Activated CD4-positive, alpha-beta T cell treated with anti-CD3 and anti-CD28 coated beads, Interleukin-2, amount 10 ng/mL, durations not matched to agents 24 days and 14 days (primary cell): ENCODE measurements at regions not wholly inside any gene's neighbourhood (a gene's known extent, or its start where the extent isn't known, plus 50 kb on each side); places are given as distances from the start of the nearest gene placed in this dataset.

Experiments used
- DNase-seq: peaks from one replicate; pipeline ENCODE4 v3.0.0; 2022
- H3K27ac Mint-ChIP-seq: one replicate; pipeline ENCODE4 v1.8.0; 2022; ENCODE audit warnings: mild to moderate bottlenecking, mixed read lengths
- H3K27me3 Mint-ChIP-seq: one replicate; pipeline ENCODE4 v1.8.0; 2022; ENCODE audit warnings: mixed read lengths
- H3K36me3 Mint-ChIP-seq: one replicate; pipeline ENCODE4 v1.8.0; 2022; ENCODE audit warnings: low read depth, mild to moderate bottlenecking, mixed read lengths
- H3K4me1 Mint-ChIP-seq: one replicate; pipeline ENCODE4 v1.8.0; 2021; ENCODE audit warnings: mixed read lengths
- H3K4me3 Mint-ChIP-seq: one replicate; pipeline ENCODE4 v1.8.0; 2022; ENCODE audit warnings: mild to moderate bottlenecking, moderate library complexity, mixed read lengths
- H3K9me3 Mint-ChIP-seq: one replicate; pipeline ENCODE4 v1.8.0; 2021; ENCODE audit warnings: mixed read lengths
- intact Hi-C: fragments of 100-400 bp; cut with micrococcal nuclease; formaldehyde crosslinking; loops from one replicate; pipeline ENCODE4 v1.15.1; 2023

GRCh38 chr5:165277661-165278060 lies 1772.2 kb downstream of the MAT2B start:
- no peaks in the 10 kb centered on the region for H3K36me3 Mint-ChIP-seq
- H3K27me3 Mint-ChIP-seq = no peaks in the 10 kb centered on the region
- intact Hi-C loops = no loop called here
- no peak overlapping the region for H3K4me3 Mint-ChIP-seq
- H3K4me1 Mint-ChIP-seq = no peaks in the 10 kb centered on the region
- no peaks in the 10 kb centered on the region for H3K9me3 Mint-ChIP-seq
- no peak overlapping the region for H3K27ac Mint-ChIP-seq
- DNase-seq = no peak

- Mint-ChIP-seq H3K4me1 (no peaks in the 10 kb centered on the region), H3K36me3 (no peaks in the 10 kb centered on the region), H3K4me3 (no peak overlapping the region), H3K27ac (no peak overlapping the region), H3K27me3 (no peaks in the 10 kb centered on the region), H3K9me3 (peaks cover 4% of the 10 kb centered on the region)
- DNase-seq = no peak
- intact Hi-C loops = no loop called here
Measured at GRCh38 chr5:165282491-165282890, 1777.1 kb downstream of the MAT2B start.

- Mint-ChIP-seq H3K4me3 (no peak overlapping the region), H3K4me1 (no peaks in the 10 kb centered on the region), H3K27ac (no peak overlapping the region), H3K36me3 (no peaks in the 10 kb centered on the region), H3K27me3 (no peaks in the 10 kb centered on the region), H3K9me3 (peaks cover 4% of the 10 kb centered on the region)
- DNase-seq = no peak
- intact Hi-C loops = no loop called here
Measured at GRCh38 chr5:165286692-165287091, 1781.3 kb downstream of the MAT2B start.

- no peaks in the 10 kb centered on the region for H3K9me3 Mint-ChIP-seq
- DNase-seq = no peak
- intact Hi-C loops = no loop called here
Measured at GRCh38 chr5:165290535-165290934, 1785.1 kb downstream of the MAT2B start.

GRCh38 chr5:165296401-165297130 lies 1791.1 kb downstream of the MAT2B start:
- Mint-ChIP-seq H3K36me3 (no peaks in the 10 kb centered on the region), H3K4me3 (no peak overlapping the region), H3K4me1 (no peaks in the 10 kb centered on the region), H3K27ac (no peak overlapping the region), H3K27me3 (no peaks in the 10 kb centered on the region), H3K9me3 (no peaks in the 10 kb centered on the region)
- no peak for DNase-seq
- intact Hi-C loops = no loop called here

More at GRCh38 chr5:165290535-165290934, 1785.1 kb downstream of the MAT2B start:
- Mint-ChIP-seq H3K27ac (no peak overlapping the region), H3K36me3 (no peaks in the 10 kb centered on the region), H3K4me3 (no peak overlapping the region), H3K27me3 (no peaks in the 10 kb centered on the region), H3K4me1 (no peaks in the 10 kb centered on the region)

GRCh38 chr5:165304193-165304827 lies 1798.9 kb downstream of the MAT2B start:
- no peaks in the 10 kb centered on the region for H3K4me1 Mint-ChIP-seq
- H3K4me3 Mint-ChIP-seq = no peak overlapping the region
- H3K36me3 Mint-ChIP-seq = no peaks in the 10 kb centered on the region
- DNase-seq = no peak
- H3K27me3 Mint-ChIP-seq = no peaks in the 10 kb centered on the region
- no peak overlapping the region for H3K27ac Mint-ChIP-seq
- intact Hi-C loops = no loop called here
- H3K9me3 Mint-ChIP-seq = peaks cover 6% of the 10 kb centered on the region

GRCh38 chr5:165305596-165305995 lies 1800.2 kb downstream of the MAT2B start:
- no peak overlapping the region for H3K27ac Mint-ChIP-seq
- no peaks in the 10 kb centered on the region for H3K36me3 Mint-ChIP-seq
- DNase-seq = no peak
- no peaks in the 10 kb centered on the region for H3K27me3 Mint-ChIP-seq
- H3K4me1 Mint-ChIP-seq = no peaks in the 10 kb centered on the region
- intact Hi-C loops = no loop called here
- peaks cover 6% of the 10 kb centered on the region for H3K9me3 Mint-ChIP-seq
- H3K4me3 Mint-ChIP-seq = no peak overlapping the region

GRCh38 chr5:165309446-165309845 lies 1804.0 kb downstream of the MAT2B start:
- H3K4me3 Mint-ChIP-seq = no peak overlapping the region
- H3K27me3 Mint-ChIP-seq = no peaks in the 10 kb centered on the region
- no peaks in the 10 kb centered on the region for H3K4me1 Mint-ChIP-seq
- H3K27ac Mint-ChIP-seq = no peak overlapping the region
- no peaks in the 10 kb centered on the region for H3K36me3 Mint-ChIP-seq
- no peak for DNase-seq
- H3K9me3 Mint-ChIP-seq = peaks cover 6% of the 10 kb centered on the region
- intact Hi-C loops = no loop called here

- no peaks in the 10 kb centered on the region for H3K27me3 Mint-ChIP-seq
Measured at GRCh38 chr5:165310031-165310430, 1804.6 kb downstream of the MAT2B start.

GRCh38 chr5:165321912-165322311 lies 1816.5 kb downstream of the MAT2B start:
- Mint-ChIP-seq H3K4me3 (no peak overlapping the region), H3K27me3 (no peaks in the 10 kb centered on the region), H3K9me3 (peaks cover 7% of the 10 kb centered on the region), H3K27ac (no peak overlapping the region), H3K4me1 (no peaks in the 10 kb centered on the region), H3K36me3 (no peaks in the 10 kb centered on the region)
- no peak for DNase-seq
- intact Hi-C loops = no loop called here

More at GRCh38 chr5:165310031-165310430, 1804.6 kb downstream of the MAT2B start:
- no peak overlapping the region for H3K4me3 Mint-ChIP-seq
- no peaks in the 10 kb centered on the region for H3K36me3 Mint-ChIP-seq
- H3K4me1 Mint-ChIP-seq = no peaks in the 10 kb centered on the region
- intact Hi-C loops = no loop called here
- no peak for DNase-seq
- H3K9me3 Mint-ChIP-seq = peaks cover 6% of the 10 kb centered on the region
- H3K27ac Mint-ChIP-seq = no peak overlapping the region

- H3K4me1 Mint-ChIP-seq = no peaks in the 10 kb centered on the region
- H3K27me3 Mint-ChIP-seq = no peaks in the 10 kb centered on the region
- intact Hi-C loops = no loop called here
- H3K36me3 Mint-ChIP-seq = no peaks in the 10 kb centered on the region
- no peak overlapping the region for H3K4me3 Mint-ChIP-seq
- peaks cover 3% of the 10 kb centered on the region for H3K9me3 Mint-ChIP-seq
- DNase-seq = no peak
- no peak overlapping the region for H3K27ac Mint-ChIP-seq
Measured at GRCh38 chr5:165325221-165325620, 1819.8 kb downstream of the MAT2B start.

GRCh38 chr5:165327631-165328030 lies 1822.2 kb downstream of the MAT2B start:
- Mint-ChIP-seq H3K36me3 (no peaks in the 10 kb centered on the region), H3K27ac (no peak overlapping the region), H3K4me3 (no peak overlapping the region), H3K27me3 (no peaks in the 10 kb centered on the region), H3K4me1 (no peaks in the 10 kb centered on the region), H3K9me3 (peaks cover 3% of the 10 kb centered on the region)
- intact Hi-C loops = no loop called here
- no peak for DNase-seq

GRCh38 chr5:165328846-165329245 lies 1823.4 kb downstream of the MAT2B start:
- Mint-ChIP-seq H3K4me3 (no peak overlapping the region), H3K36me3 (no peaks in the 10 kb centered on the region), H3K27me3 (no peaks in the 10 kb centered on the region), H3K9me3 (peaks cover 3% of the 10 kb centered on the region), H3K4me1 (no peaks in the 10 kb centered on the region), H3K27ac (no peak overlapping the region)
- DNase-seq = no peak
- intact Hi-C loops = no loop called here

- Mint-ChIP-seq H3K9me3 (no peaks in the 10 kb centered on the region), H3K4me3 (no peak overlapping the region), H3K36me3 (no peaks in the 10 kb centered on the region), H3K27me3 (no peaks in the 10 kb centered on the region), H3K27ac (no peak overlapping the region), H3K4me1 (no peaks in the 10 kb centered on the region)
- DNase-seq = no peak
- intact Hi-C loops = no loop called here
Measured at GRCh38 chr5:165333623-165334022, 1828.2 kb downstream of the MAT2B start.

GRCh38 chr5:165334201-165334600 lies 1828.8 kb downstream of the MAT2B start:
- H3K27ac Mint-ChIP-seq = no peak overlapping the region
- DNase-seq = no peak
- no peak overlapping the region for H3K4me3 Mint-ChIP-seq
- H3K27me3 Mint-ChIP-seq = no peaks in the 10 kb centered on the region
- no peaks in the 10 kb centered on the region for H3K36me3 Mint-ChIP-seq
- intact Hi-C loops = no loop called here
- no peaks in the 10 kb centered on the region for H3K4me1 Mint-ChIP-seq
- no peaks in the 10 kb centered on the region for H3K9me3 Mint-ChIP-seq
